Frontal cortex (tissue), 3 donors: ENCODE measurements at regions not wholly inside any gene's neighbourhood (a gene's known extent, or its start where the extent isn't known, plus 50 kb on each side); places are given as distances from the start of the nearest gene placed in this dataset.

Source experiments
- DNase-seq, 2 donors: peaks; one replicate each; pipeline ENCODE4 v3.0.0; 2012; ENCODE audit warnings: low spot score in 2 of 2
- FAIRE-seq: peaks from 2 replicates; lab custom pipeline; 2012; peaks lifted over from hg19 to GRCh38; lab: Jason Lieb, UNC
- donor health status: control.
- donor health status: control.
- donor health status: control.

DNA sequence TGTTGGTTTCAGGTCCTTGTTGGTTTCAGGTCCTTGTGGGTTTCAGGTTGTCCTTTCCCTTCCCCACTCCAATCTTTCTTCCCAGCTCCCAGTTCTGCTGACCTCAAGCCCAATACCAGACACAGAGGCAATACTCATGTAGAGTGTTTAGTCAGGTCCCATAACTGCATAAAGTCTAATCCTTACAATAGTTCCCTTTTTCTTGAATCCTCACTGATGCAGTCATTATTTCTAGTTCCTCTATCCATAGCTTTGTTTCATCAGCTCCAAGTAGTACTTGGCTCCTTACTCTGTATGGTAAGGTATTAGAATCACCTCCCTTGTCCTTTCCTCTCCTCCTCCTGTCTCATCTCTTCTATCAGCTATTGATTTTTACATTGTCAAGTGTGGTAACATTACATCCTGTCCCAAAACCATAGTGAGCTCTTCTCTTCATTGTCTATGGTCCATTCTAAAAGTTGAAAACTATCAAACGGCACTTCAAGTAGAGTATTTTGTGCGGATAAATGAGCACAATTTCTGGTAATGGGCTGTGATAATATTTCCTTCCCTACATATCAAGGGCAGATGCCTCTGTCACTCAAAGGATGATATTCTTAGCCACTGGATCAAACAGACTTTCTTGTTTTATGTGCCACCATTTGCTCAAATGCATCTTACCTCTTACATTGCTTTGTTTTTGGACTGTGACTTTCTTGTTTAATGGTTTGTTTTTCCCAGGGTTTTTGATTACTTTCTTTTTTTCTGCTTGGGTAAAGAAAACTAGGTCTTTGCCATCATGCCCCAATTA lies 57.2 kb upstream of the JDP2 start:
- DNase-seq (no peak), FAIRE-seq (no peak)

DNA sequence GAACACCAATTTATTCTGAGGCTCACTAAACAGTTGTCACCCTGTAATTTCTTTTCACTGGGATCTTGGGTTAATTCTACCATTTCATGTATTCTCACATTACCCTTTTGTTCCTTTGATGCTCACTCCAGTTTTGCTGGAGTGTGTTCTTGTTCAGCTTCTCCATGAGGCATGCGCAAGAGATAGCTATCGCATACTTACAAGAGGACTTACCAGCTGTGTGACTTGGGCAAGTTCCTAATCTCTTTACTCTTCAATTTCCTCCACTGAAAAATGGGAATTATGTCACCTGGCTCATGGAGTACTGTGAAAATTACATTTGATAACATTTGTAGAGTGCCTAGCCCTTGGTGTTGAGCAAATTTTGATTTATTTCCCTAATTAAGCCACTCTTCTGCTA lies 56.5 kb upstream of the JDP2 start:
- FAIRE-seq (no peak), DNase-seq (no peak)

DNA sequence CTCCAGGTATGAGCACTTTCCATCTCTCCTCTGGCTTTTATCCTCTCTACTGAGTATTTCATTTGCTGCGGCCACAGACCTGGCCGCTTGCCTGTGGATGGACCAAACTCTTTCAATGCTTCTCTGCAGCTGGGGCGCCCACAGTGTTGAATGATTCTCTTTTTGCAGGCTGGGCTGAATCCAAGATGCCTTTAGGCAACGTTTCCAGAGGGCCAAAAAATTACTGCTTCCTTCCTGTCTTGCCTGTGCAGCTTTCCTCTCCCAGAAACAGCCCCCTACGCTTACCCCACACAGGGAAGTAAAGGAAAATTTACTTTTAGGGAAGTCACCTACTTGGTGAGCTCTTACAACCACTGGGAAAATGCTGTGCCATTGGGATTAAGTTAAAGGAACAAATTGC lies 55.6 kb upstream of the JDP2 start:
- DNase-seq (peak in 1 of 2 donors; percentile 23), FAIRE-seq (no peak)

DNA sequence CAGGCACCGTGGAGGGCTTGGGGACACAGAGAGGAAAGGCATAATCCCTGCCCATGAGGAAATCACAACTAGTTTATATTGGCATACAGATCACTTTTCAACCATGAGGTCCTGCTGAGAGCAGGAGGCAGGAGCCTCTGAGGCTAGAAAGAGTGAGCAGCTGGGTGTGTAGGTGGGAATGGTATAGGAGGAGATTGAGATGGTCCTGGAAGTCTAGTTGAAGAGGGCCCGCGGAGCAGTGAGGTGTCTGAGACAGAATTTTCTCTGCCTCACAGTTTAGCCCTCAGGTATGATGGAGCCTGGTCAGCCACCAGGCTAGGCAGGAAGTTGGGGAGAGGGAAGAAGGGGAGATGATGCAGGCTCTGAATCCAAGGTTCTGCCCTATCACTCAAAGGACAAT lies 54.7 kb upstream of the JDP2 start:
- DNase-seq (no peak), FAIRE-seq (no peak)

DNA sequence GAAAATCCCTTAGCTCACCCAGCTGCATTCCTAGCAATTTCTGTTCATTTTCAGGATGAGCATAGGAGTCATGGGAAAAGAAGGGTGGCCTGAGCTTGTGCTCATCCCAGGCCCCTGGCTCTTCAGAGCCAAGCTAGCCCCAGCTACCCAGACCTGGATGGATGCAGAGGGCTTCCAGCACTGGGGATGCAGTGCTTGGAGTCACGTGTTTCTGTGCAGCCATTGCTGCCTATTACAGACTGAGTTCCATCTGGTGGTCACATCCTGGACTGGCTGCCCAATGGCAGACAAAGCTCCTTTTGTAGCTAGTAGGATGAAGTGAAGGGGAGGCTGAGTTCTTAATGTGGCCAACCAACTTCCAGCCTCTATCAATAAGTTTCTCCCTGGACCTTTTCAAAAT lies 54.2 kb upstream of the JDP2 start:
- FAIRE-seq (no peak), DNase-seq (peak in 1 of 2 donors; percentile 17)

DNA sequence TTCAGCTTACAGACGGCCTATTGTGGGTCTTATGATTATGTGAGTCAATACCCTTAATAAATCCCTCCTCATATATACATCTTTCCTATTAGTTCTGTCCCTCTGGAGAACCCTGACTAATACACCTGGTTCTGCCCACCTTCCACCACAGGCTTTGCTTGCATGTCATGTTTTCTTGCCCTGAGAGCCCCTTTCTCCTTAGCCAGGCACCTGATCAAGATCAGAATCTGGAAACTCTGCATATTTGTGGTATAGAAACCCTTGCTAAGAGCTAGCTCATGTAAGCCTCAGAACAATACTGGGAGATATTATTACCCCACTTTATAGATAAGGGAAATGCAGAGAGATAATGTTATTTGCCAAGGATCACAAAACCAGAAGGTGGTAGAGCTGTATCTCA lies 52.9 kb upstream of the JDP2 start:
- DNase-seq (no peak), FAIRE-seq (no peak)

DNA sequence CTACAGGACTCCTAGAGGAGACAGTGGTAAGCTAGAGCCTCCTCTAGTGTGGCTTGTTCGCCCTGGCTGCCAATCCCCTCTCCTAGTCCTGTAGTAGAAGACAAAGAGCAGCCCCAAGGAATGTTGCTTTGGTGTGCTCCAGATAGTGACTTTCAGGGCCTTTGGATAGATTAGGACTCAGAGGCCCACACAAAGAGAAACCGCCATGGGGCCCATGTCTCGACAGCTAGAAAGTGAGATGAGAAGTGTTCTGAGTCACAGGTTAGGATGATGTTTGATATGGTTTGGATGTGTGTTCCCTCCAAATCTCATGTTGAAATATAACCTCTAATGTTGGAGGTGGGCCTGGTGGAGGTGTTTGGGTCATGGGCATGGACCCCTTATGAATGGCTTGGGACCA lies 51.8 kb upstream of the JDP2 start:
- DNase-seq (no peak), FAIRE-seq (no peak)
